DMS53 (cell line): ENCODE measurements at regions not wholly inside any gene's neighbourhood (a gene's known extent, or its start where the extent isn't known, plus 50 kb on each side); places are given as distances from the start of the nearest gene placed in this dataset.

Experiments
- DNase-seq: peaks from one replicate; lab custom pipeline; 2025; lab: John Stamatoyannopoulos, UW

DNA sequence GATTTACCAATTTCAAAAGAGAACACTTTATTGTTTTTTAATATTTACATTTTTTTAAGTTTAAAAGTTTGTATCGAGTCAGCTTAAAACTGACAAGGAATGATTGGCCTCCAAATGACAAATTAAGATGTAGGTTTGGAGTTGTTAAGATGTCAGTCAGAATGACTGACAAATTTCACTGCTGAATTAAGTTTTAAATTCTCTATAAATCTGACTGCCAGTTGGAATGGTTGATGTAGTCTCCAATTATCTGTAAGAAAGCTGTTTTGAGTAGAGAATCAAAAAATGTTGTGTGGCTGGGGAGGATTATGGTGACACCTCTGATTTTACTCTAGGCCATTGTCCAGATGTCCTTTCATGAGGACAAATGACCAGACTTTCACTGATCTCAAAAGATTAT, 165.3 kb upstream of the CDH20 start:
- DNase-seq, result no peak

DNA sequence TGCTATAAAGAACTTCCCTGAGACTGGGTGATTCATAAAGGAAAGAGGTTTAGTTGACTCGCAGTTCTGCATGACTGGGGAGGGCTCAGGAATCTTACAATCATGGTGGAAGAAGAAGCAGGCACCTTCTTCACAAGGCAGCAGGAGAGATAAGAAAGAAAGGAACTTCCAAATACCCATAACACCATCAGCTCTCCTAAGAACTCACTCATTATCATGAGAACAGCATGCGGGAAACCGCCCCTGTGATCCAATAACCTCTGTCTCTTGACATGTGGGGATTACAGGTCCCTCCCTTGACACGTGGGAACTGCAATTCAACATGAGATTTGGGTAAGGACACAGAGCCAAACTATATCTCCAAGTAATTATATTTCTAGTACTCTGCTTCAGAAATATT, 163.8 kb upstream of the CDH20 start:
- DNase-seq, result no peak

DNA sequence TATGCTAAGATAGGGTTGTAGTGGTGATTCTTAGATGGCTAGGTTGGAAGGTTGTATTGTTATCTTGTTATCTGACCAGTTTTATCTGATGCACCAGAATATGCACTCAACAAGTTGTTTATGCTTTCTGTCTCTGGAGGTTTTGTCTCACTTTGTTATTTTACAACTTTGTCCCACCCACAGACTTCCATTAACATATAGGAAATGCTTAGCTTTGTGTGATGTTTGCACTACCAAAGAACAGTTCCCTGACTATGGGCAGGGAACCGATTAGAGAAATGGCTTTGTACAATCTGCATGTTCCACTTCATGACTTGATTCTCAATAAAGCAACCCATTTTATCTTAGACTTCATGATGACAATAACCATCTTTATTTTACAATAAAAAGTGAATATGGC, 160.6 kb upstream of the CDH20 start:
- no peak for DNase-seq

DNA sequence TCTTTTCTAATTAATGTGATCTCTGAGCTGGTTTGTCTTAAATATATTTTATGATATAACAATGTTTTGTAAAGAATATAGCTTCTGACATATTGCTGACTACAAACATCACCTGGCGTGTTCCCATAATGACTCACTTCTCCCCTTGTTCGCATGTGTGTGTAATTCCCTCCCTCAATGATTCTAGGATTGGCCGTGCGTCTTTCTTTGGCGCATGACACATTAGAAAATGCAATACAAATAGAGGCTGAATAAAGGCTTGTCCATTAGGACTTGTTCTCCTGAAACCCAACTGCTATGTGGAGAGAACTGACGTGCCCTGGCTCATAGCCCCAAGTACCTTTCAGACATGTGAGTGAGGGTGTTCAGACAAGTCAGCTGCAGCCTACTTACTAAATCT, 159.7 kb upstream of the CDH20 start:
- DNase-seq, result no peak

DNA sequence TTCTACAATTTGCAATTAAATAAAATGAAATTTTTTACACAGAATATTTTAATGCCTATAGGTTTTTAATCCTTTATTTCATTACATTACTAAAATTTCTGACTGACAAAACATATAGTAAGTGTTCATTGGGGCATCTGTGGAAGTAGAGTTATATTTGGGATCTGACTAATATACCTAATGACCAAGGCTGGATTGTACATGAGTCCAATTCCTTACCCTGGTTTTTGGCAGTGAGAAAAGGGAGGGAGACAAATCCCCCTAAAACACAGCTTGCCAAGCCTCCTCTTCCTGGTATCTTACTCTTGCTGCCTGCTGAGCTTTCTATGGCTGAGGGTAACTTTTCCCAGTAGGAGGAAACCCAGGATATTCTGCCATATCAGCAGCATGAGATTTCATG, 149.4 kb upstream of the CDH20 start:
- DNase-seq, result no peak

DNA sequence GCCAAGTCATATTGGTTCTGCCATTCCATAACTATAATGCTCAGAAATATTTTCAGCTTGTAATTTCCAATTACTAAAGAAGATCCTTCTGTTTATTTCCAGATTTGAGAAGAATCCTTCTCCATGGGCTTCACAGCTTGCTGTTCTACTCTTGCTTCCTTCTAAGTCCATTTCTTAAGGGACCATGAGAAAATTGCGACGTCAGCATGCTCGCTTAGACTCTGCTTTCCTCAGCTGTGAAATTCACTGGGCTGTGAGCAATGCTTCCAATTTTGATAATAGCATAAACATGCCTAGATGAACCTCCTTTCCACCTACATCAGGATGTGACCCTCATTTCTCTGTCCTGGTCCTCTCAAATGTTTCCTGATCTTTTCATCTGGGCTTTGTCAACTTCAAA, 145.3 kb upstream of the CDH20 start:
- DNase-seq, result no peak

DNA sequence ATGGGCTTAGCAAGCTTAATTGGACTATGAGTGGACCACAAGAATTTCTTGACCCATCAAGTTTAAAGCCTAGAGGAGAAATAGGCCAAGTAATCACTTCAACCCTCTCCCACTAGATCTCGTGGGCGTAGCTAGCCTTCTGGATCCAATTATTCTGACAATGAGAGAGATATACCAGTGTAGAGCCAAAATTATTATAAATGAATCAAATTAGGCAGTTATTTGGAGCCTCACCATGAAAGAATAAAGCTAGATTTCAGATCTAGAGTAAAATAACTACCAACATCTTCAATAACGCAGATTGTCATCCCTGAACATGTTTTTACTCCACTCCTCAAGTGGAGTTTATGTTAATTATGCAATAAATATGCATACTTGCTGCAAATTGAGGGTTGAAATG, 143.9 kb upstream of the CDH20 start:
- DNase-seq, result no peak

DNA sequence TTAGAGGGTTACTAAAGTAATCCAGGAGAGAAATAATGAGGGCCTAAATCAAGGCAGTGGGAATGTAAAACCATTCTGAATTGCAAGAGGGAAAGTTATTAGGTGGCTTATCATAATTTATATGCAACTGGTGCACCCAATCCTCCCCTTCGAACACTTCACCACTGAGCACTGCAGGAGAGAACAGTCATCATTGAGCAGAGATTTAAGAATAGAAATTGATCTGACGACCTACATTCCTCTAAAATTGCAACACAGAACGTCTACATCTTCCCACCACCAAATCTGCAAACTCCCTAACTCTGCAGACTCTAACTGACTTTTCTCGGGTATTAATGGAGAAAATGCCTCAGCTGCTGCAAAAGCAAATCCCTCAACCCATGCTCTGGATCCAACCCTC, 138.5 kb upstream of the CDH20 start:
- DNase-seq, result no peak

DNA sequence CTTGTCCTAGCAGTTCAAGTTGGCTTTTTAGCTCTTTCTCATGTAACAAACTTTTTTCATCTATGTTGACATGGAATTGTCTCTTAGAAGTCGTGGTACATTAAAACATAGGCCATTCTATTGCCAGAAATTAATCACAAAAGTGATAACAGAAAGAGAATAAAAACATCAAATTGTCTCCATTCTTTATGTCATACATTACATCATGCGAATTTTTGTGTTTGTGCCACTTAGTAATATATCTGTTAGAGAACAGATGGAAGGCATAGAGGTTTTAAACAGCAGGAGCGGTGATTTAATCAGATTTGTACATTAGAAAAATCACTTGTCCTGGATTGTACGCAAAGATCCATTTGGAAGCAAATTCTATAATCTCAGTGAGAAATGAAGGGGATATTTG, 136.5 kb upstream of the CDH20 start:
- no peak for DNase-seq

DNA sequence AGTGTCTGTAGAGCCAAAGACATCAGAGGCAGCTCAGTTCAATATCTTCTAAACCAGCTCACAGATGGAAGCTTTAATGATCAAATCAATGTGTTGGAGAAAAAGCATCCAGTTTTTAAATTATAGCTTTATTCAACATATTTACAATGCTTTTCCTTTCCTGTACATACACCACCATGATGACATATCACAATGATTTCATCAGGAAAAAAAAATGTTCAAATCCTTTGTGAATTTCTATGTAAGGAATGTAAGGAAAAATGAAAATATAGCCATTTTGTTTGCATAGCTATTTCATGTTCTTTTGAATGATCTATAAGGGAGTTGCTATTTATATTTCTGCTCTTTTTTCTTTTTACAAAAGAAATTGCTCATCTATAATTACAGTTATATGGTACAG, 134.7 kb upstream of the CDH20 start:
- DNase-seq, result no peak

DNA sequence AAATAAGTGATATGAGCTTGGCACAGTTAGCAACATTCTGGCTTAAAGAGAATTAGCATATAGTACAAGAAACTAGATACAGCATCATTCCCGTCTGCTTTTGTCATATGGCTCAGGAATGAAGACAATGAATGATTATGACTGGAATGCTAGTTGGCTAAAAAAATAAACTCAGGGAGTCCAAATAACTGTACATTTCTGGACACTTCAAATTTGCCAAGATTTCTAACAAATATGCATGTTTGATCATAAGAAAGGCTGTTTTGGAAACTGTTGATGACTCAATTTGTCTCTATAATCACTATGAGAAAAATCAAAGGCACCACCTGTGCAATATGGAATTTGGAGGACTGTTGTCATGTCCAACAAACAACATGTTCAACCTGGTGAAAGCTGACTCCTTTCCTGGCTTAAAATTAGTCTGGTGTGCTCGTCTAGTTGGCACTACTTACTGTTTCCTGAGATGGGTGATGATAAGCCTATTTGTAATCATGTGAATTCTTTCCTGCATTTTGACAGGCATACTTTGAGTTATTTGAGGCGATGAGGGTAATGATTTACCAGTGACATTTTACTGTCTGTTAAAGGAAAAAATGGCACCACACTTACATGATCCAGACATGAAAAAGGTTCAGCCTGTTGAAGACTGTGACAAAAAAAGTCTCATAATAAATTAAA, 133.9 kb upstream of the CDH20 start:
- DNase-seq, result no peak

DNA sequence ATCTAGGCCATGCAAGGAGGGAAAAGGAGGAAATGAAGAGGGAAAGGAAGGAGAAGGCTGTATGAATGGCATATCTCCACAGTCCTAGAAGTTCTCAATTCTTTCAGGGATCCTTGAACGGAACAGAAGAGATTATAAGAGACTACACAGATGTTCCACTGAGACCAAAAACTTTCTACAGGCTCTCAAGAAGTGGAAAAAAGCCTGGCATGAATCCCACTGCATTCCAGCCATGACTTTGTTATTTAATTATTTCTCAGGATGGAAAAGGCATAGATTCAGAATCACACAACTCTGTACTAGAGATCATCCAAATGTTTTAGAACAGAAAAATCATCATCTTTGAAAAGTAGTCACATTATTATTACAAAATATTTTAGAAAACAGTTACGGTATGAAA, 131.7 kb upstream of the CDH20 start:
- DNase-seq, result no peak

DNA sequence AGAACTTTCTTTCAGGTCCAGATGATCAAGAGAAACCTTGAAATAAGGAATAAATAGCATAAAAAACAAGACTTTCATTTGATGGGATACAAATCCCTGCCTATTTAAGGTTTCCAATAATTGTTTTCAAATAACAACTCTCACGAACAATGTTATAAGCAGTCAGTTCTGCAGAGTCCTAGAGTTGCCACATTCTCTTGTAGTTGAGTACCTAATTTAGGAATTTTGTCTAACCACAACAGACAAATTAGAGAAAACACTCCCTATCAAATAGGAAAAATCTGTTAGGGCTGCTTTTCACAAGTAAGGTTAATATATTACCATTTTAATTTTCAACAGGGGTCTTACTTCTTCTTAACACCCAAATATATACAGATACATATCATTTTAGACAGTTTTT, 130.1 kb upstream of the CDH20 start:
- no peak for DNase-seq

DNA sequence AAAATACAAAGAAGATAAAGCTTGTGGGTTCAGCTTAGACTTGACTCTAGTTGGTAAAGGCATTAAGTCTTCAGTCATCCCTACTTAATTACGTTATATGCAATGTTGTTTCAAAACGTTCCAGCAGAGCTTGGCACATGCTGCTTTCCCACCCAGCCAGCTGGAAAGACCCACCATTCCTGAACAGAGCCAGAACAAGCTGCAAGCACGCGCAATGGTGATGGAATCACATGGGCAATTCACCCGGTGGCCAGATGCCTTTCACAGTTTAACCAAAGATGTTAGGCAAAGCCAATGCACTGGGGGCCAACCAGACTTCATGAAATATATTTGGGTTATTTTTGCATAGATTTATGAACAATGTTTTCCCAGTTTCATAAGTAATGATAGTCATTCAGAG, 123.4 kb upstream of the CDH20 start:
- no peak for DNase-seq

DNA sequence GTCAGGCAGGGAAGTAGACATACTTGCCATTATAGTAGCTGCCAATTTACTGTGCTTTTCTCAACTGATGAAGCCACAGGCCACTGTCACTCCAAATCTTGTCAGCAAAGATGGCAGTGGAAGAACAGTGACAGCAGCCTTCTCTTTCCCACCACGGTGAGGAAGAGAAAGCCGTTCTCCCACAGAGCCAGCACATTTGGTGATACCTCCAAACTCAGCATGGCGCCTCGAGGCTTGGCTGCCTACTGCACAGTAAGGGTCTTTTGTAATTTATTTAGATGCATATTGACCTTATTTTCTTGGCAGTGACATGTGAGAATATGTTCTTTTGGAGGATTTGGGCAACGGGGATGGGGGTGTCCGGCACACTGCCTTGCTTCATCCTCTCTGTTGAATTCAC, 117.2 kb upstream of the CDH20 start:
- no peak for DNase-seq

DNA sequence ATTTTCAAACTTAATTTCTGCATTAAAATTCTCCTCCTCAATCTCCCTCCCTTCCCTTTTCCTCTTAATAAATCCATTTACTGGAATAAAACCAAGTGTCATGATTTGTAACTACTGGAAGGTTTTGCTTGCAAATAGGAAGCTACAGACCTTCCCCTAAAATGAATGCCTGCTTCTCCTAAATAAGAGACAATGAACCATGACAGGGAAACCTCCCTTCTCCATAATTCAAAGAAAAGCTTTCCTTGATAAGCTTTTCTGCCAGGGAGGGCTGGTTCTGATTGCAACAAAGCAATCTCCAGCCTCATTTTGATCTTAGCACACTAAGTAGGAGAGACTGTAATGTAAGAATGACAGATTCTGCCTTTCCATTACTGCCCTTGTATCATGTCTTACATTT, 111.0 kb upstream of the CDH20 start:
- DNase-seq, result no peak

DNA sequence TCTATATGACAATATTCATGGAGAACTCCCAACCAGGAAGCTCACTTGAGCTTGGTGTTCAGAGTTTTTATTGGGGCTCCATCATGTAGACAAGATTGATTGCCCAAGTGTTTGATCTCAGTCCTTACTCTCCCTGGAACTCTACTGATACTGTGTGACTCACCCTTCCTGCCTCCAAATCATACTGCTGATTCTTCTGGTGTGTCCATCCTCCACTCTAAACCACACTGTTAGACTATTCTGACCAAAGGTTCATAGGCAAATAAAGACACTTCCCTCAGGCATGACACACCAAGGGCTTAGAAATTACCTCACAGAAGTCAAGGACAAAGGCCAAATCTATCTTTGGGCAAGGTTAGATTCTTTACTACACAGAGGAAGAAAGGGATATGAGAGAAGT, 107.9 kb upstream of the CDH20 start:
- DNase-seq, result peak; percentile 53

DNA sequence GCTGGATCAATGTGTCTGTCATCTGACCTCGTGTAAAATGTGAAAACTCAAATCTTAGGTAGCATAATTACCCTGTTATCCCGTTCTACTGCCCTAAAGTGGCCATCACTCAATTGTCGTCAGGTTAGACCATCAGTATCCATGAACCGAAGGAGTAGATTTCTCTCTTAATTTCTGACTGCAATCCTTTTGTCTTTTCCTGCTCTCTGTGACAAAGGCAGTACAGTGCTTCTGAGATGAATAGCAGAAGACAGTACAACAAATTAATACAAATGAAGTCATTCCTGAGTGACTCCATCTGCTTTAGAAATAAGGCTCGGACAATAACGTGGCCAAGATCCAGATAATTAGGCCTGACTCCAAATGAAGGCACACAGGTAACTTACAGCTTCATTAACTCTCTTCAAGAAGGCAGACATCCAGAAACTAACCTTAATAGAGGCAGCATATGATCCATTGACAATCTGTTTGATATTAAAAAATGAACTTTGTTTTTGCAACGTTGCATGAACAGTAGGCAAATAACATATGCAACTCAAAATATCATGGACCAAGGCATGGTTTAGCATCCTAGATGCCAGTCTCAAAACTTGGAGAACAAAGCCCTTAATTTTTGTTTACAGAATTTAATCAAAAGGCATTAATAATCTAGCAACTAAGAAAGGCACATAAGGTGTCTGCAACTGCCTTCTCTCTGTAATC, 96.7 kb upstream of the CDH20 start:
- no peak for DNase-seq

DNA sequence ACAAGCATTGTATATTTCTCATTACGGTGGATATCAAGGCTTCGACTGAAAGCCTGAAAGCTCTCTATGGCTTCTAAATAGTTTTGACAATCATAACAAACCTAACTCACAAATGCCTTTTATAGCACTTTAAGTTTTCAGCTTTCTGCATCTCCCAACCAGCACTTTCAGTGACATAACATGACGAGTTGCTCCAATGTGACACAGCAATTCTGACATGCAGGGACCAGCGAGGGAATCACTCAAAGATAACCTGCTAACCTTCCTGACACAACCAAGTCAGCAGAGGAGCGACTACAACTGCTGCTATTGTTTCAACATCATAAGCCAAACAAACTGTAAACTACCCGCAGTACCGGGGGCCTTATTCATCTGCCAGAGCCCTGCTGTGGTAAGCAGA, 95.7 kb upstream of the CDH20 start:
- DNase-seq, result no peak

DNA sequence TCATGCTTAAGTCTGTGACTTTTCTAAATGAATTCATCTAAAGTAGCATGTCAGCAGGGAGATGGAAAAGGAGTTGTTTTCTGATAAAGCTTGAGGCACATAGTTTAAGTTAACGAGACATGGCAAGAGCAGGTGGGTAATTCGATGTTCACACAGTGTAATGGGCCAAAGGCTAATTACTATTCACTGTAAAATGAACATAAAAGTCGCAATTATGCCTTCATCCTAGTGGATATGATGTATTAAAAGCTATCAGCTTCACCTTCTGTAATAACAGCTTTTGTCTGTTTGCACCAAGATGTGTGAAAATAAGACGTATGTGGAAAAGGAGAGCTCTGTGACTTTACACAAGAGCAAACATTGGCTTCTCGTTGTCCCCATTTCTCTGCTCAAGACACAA, 94.2 kb upstream of the CDH20 start:
- no peak for DNase-seq

DNA sequence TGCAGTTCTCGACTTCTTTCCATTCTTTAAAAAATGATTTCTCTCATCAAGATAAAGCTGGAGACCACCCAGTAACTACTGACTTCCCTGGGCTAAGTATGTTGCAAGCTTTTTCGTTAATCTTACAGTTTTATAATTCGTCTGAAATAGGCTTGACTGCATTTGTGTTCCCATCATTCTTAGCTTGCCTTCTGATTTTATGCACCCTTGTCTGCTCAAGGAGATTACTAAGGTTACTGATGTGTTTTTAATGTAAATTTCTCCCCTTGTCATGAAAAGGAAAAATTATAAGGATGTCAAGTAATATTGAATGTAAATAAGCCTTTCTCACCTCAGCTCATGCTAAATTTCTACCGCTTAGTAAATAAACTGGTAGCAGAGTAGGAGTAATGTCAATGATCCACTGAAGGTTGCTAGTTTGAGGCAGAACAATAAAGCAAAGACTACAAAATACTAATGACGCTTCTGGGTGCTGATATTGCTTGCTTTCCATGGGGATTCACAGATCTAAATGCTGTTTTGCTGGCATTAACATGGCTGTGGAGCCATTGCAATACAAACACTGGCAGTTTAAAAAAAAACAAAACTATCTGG, 91.9 kb upstream of the CDH20 start:
- DNase-seq, result no peak

DNA sequence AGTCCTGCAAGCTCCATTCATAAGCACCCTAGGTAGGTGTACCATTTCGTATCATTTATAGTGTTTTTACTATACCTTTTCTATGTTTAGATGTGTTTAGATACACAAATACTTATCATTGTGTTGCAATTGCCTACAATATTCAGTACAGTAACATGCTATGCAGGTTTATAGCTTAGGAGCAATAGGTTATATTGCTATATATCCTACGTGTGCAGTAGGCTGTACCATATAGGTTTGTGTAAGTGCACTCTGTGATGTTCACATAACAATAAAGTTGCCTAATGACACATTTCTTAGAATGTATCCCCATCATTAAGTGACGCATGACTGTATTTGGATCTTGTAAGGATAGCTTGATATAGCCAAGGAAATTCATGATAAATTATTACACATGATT, 88.6 kb upstream of the CDH20 start:
- no peak for DNase-seq

DNA sequence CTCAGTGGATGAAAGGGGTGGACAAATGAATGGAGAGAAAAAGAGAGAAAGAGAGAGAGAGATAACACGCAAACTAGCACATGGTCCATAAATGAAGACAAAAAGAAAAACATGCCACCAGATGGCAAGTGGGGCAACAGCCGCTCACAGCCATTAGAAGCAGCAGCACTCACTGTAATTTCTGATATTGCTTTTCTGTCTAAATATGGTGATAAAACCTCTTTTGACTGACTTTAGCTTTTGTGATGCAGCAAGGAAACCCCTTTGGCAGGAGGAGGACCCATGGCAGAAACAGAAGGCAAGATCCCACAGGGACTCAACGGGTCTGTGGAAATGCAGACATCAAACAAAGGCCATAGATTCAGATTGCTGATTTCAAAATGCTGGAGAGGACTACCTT, 88.0 kb upstream of the CDH20 start:
- DNase-seq, result no peak

DNA sequence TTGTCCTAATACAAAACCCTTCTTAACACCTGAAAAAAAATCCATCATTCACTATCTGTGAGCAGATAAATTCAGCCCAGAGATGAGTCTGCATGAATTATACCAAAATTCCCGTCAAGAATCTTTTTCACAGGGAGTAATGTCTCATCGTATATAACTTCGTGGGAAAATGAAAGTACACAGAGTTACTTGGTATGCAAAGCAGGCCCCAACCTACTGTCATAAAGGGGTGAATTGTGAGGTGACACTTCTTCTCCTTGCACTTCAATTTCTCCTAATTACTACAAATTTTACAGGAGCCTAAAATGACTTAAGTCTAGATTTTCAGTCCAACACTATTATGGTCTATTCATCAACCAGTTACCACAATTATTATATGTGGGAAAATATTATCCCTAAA, 84.6 kb upstream of the CDH20 start:
- DNase-seq, result no peak
